ENCODE measurements at regions not wholly inside any gene's neighbourhood (a gene's known extent, or its start where the extent isn't known, plus 50 kb on each side); places are given as distances from the start of the nearest gene placed in this dataset.

GRCh38 chr15:61654918-61655317, 405.3 kb downstream of the VPS13C start:
- TF ChIP-seq CTCF (IDR thresholded peaks at IDR 0.05; ENCODE audit: poor library complexity, severe bottlenecking) = no peak
- no peak for TF ChIP-seq POLR2AphosphoS5 (IDR thresholded peaks at IDR 0.05)

All from neural cell (in vitro differentiated cells).